ENCODE measurements at regions not wholly inside any gene's neighbourhood (a gene's known extent, or its start where the extent isn't known, plus 50 kb on each side); places are given as distances from the start of the nearest gene placed in this dataset.

DNA sequence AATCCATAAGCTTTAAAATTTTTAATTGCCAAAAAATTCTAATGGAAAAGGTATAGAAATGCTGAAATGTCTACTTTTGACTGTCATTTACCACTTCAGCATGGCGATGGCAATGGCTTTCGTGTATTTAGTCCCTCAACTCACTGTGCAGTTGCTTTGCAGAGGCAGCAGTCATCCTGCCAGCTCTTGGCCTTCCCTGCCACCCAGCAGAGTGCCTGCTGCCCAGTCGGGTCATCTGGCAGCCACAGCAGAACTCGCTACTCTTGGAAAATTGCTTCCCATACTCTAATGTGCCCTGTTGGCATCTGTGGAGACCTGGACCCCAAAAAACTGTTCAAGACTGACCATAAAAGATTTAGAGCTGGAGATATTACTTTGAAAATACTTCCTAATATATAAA, 383.2 kb downstream of the UQCRFS1 start:
- no peak for DNase-seq

- no peak for DNase-seq
Observed at GRCh38 chr19:28829359-28829758, 383.6 kb downstream of the UQCRFS1 start.

GRCh38 chr19:28828276-28828870, 384.6 kb downstream of the UQCRFS1 start:
- no peak for DNase-seq

GRCh38 chr19:28827382-28827781, 385.6 kb downstream of the UQCRFS1 start:
- no peak for DNase-seq

DNA sequence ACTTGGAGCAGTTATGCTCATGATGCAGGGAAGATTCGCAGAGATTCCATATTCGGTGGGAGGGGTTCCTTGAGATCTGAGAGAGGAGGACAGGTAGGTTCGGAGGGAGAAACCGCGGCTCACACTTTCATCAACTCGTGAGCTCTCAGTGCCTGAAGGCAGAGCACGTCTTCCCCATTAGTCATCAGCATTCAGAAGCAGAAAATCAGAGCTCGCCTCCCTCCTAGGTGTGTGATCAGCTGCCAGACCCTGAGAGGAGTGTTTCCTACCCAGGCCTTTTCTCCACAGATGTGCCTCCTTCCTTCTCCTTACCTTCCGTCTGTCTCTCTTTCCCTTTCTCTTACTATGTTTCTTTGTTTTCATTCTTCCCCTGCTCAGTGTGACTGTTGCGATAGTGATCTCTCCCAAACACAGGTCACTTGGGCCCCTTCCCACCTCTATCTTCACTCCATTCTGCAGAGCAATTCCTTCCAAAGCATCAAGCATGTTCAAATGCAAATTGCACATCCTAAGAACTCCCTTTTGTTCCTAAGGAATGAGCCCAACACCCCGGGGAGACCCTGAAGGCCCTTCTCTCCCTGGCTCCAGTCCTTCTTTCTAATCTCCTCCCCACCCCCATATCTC, 389.5 kb downstream of the UQCRFS1 start:
- no peak for DNase-seq

- no peak for DNase-seq
Observed at GRCh38 chr19:28820289-28820688, 392.7 kb downstream of the UQCRFS1 start.

GRCh38 chr19:28815257-28815656, 397.7 kb downstream of the UQCRFS1 start:
- no peak for DNase-seq

DNA sequence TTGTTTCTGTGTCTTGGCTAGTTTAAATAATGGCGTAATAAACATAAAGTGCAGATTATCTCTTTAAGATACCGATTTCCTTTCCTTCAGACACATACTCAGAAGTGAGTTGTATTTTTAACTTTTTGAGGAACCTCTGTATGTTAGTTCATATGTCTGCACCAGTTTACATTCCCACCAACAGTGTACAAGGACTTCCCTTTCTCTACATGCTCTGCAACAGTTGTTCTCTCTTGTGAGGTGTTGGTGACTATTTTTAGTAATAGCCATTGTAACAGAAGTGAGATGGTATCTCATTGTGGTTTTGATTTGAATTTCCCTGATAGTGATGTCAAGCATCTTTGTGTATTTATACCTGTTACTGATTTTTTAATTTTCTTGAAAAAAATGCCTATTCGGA, 418.6 kb downstream of the UQCRFS1 start:
- DNase-seq: no peak

- DNase-seq: no peak
Observed at GRCh38 chr19:28793391-28794168, 419.4 kb downstream of the UQCRFS1 start.

DNA sequence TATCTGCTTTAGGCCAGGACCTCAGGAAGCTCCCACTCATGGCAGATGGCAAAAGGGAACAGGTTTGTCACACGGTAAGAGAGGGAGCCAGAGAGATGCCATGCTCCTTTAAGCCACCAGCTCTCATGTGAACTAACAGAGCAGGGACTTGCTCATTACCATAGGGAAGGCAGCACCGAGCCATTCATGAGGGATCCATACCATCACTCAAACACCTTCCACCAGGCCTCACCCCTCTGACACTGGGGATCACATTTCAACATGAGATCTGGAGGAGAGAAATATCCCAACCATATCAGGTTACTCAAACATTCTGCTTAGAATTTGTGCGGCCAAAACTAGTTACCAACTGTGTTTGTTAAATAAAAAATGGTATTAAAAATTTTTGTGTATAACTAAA, 427.0 kb downstream of the UQCRFS1 start:
- DNase-seq: no peak

DNA sequence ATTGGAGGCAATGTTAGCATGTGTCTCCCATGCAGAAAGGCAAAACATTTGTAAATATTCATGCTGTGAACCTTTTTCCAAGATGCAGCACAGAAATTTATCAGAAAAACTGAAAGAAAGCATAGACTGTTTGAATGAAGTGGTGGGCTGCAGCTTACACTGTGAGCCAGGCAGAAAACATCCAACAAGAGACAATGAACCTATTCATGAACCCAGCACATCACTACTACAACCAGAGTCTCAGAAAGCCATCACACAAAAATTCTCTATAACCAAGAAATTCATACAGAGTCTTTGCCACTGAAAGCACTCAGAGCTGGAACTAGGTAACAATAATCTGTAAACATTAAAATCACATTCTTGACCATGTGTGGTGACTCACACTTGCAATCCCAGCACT, 448.9 kb downstream of the UQCRFS1 start:
- no peak for DNase-seq

DNA sequence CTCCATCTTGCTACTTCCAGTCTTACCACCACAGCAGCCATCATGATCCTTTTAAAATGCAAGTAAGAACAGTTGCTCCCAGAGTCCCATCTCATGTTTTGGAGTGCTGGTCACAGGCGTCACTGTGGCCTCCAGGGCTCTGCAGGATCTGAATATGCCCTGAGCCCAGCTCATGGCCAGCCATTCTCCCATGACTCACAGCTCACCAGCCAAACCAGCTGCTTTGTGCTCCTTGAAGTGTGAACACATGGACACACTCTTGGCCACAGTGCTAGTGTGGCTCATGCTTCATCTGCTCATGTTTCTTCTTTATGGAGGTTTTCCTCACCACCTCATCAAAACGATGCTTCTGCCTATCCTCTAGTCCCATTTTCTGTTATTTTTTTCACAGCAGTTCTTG, 466.5 kb downstream of the UQCRFS1 start:
- no peak for DNase-seq

GRCh38 chr19:28744943-28745342, 468.0 kb downstream of the UQCRFS1 start:
- no peak for DNase-seq

GRCh38 chr19:28744014-28744413, 468.9 kb downstream of the UQCRFS1 start:
- no peak for DNase-seq

GRCh38 chr19:28737021-28737895, 475.7 kb downstream of the UQCRFS1 start:
- no peak for DNase-seq

DNA sequence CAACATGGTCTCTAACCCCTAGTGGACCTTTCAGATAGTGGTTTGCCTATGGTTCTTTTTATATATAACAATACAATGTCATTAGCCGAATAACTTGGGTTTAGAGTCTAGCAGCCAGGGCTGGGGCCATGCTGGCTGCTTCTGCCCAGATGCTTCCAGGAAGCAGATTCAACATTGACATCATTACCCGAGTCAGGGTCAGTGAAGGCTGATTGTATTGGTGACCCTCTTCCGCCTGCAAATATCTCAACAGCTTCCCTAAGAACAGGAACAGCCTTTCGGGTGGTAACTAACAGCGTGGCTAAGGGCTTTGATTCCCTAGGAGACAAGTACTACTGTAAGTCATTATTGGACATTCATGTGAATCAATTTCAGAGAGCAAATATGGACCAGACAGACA, 476.4 kb downstream of the UQCRFS1 start:
- no peak for DNase-seq

DNA sequence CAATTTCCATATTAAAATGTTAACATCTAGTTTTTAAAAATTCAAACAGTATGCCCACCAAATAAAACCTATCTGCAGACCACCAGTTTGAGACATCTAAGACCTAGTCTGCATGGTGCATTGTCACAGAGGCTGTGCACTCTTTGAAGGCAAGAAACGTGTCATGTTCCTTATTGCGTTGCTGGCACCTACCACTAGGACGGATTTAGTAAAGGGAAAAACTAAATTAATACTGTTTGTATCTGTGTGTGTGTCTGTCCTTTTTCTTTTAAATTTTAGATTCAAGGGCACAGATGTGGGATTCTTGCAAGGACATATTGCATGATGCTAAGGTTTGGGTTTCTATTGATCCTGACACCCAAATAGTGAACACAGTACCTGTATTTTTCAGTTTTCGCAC, 481.4 kb downstream of the UQCRFS1 start:
- DNase-seq: no peak

DNA sequence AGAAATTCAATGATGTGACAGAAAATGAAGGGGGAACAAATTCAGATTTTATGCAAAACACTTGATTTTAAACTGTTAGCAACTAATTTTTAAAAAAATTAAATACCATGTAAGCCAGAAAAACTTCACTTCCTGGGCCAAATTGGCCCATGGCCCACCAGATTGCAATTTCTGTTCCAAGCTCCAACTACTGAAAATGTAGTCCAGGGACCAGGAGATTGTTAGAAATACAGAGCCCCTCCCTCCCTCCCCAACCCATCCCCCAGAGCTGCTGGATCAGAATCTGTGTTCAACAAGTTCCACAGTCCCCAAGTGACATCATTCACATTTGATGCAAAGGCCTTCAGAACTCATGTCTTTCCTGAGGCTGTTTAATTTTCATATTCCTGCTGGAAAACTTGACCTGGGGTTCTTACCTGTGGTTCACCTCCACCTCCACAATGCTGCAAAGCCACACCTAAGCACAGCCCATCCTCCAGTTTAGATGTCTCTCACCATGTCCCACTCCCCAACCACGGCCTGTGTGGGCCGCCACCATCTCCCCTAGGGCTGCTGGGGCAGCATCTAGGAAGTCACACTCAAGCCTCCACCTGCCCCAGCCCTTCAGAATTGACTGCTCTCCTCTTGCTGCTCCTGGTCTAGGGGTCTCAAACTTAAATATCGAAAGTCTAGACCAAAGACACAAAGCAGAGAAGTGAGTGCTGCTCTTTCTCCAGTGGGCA, 482.0 kb downstream of the UQCRFS1 start:
- no peak for DNase-seq

DNA sequence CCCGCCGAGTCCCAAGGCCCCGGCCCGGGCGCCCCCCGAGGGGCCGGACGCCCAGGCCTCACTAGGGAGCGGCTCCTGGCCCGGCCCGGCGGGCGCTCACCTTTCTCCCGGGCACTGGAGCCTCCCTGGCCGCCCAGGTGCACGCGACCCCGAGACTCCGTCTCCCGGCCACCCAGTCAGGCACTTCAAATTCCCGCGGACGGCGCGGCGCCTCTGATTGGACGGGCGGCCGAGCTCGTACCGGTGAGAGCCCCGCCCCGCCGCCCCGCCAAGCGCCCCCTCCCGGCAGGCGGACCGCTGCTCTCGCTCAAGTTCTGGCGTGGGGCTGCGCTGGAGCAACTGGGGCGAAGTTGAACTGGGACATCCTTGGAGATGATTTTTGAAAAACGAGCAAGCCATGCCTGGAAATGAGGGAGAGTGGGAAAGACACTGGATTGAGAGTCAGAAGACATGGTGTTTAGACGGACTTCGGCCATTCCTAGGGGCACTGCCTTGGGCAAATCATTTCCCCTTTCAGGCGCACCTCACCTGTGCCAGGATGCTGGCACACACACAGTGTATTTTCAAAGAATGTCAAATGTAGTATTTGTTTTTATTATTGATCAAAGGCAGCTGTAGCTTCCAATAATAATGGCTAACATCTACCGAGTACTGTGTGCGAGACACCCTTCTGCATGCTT, 485.3 kb downstream of the UQCRFS1 start:
- DNase-seq: no peak

- no peak for DNase-seq
Observed at GRCh38 chr19:28726533-28727479, 486.1 kb downstream of the UQCRFS1 start.

DNA sequence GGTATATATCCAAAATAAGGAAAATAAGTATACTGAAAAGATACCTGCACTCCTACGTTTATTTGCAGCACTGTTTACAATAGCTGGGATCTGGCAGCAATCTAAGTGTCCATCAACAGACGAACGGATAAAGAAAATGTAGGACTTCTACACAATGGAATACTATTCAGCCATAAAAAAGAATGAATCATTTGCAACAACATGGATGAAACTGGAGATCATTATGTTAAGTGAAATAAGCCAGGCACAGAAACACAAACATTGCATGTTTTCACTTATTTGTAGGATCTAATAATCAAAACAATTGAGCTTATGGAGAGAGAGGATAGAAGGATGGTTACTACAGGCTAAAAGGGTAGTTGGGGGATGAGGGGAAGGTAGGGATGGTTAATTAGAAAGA, 494.0 kb downstream of the UQCRFS1 start:
- no peak for DNase-seq
